ENCODE measurements at regions not wholly inside any gene's neighbourhood (a gene's known extent, or its start where the extent isn't known, plus 50 kb on each side); places are given as distances from the start of the nearest gene placed in this dataset.

GRCh38 chr20:40280616-40281015 lies 408.4 kb downstream of the MAFB start:
- Histone ChIP-seq H3K27ac (replicated peaks) (no peak overlapping the region), H3K4me3 (replicated peaks; ENCODE audit: insufficient read depth, low read length) (no peak overlapping the region), H3K27me3 (ENCODE audit: insufficient read depth, poor library complexity, severe bottlenecking) (no peaks in the 10 kb centered on the region)
- DNase-seq (ENCODE audit: low read depth in 1 of 2, low spot score in 1 of 2): no peak
- TF ChIP-seq CTCF (IDR thresholded peaks at IDR 0.05; ENCODE audit: insufficient read depth, low read length) (no peak), GABPA (IDR thresholded peaks at IDR 0.05; ENCODE audit: low read depth) (no peak), POLR2AphosphoS5 (IDR thresholded peaks at IDR 0.05; ENCODE audit: low read depth) (no peak), SPI1 (IDR thresholded peaks at IDR 0.05; ENCODE audit: borderline replicate concordance, low read depth) (no peak), REST (IDR thresholded peaks at IDR 0.05; ENCODE audit: insufficient replicate concordance, low read depth) (no peak)

GRCh38 chr20:40279390-40279789 lies 409.6 kb downstream of the MAFB start:
- no peak for TF ChIP-seq POLR2AphosphoS5 (IDR thresholded peaks at IDR 0.05; ENCODE audit: low read depth)
- TF ChIP-seq SPI1 (IDR thresholded peaks at IDR 0.05; ENCODE audit: borderline replicate concordance, low read depth): peak; percentile 4; the same call in 1 of the 2 replicates
- DNase-seq (ENCODE audit: low read depth in 1 of 2, low spot score in 1 of 2): peak; percentile 55 to 64
- Histone ChIP-seq H3K4me3 (replicated peaks; ENCODE audit: insufficient read depth, low read length) (no peak overlapping the region), H3K27ac (replicated peaks) (peak overlapping the region; percentile 19; the same call in 1 of the 2 replicates), H3K27me3 (ENCODE audit: insufficient read depth, poor library complexity, severe bottlenecking) (no peaks in the 10 kb centered on the region)

GRCh38 chr20:40278673-40279072 lies 410.4 kb downstream of the MAFB start:
- TF ChIP-seq POLR2AphosphoS5 (IDR thresholded peaks at IDR 0.05; ENCODE audit: low read depth): no peak
- TF ChIP-seq REST (IDR thresholded peaks at IDR 0.05; ENCODE audit: insufficient replicate concordance, low read depth): no peak
- TF ChIP-seq SPI1 (IDR thresholded peaks at IDR 0.05; ENCODE audit: borderline replicate concordance, low read depth): no peak
- no peak overlapping the region for H3K27ac ChIP-seq (replicated peaks)

GRCh38 chr20:40276301-40276700 lies 412.7 kb downstream of the MAFB start:
- no peak overlapping the region for H3K27ac ChIP-seq (replicated peaks)
- no peak for DNase-seq (ENCODE audit: low read depth in 1 of 2, low spot score in 1 of 2)
- no peak for TF ChIP-seq REST (IDR thresholded peaks at IDR 0.05; ENCODE audit: insufficient replicate concordance, low read depth)
- TF ChIP-seq POLR2AphosphoS5 (IDR thresholded peaks at IDR 0.05; ENCODE audit: low read depth): no peak
- TF ChIP-seq GABPA (IDR thresholded peaks at IDR 0.05; ENCODE audit: low read depth): no peak
- TF ChIP-seq CTCF (IDR thresholded peaks at IDR 0.05; ENCODE audit: insufficient read depth, low read length): no peak
- no peak for TF ChIP-seq SPI1 (IDR thresholded peaks at IDR 0.05; ENCODE audit: borderline replicate concordance, low read depth)
- no peaks in the 10 kb centered on the region for H3K27me3 ChIP-seq (ENCODE audit: insufficient read depth, poor library complexity, severe bottlenecking)
- H3K4me3 ChIP-seq (replicated peaks; ENCODE audit: insufficient read depth, low read length): no peak overlapping the region

More at GRCh38 chr20:40278673-40279072, 410.4 kb downstream of the MAFB start:
- H3K4me3 ChIP-seq (replicated peaks; ENCODE audit: insufficient read depth, low read length): no peak overlapping the region
- no peak for DNase-seq (ENCODE audit: low read depth in 1 of 2, low spot score in 1 of 2)
- H3K27me3 ChIP-seq (ENCODE audit: insufficient read depth, poor library complexity, severe bottlenecking): no peaks in the 10 kb centered on the region
